ENCODE measurements at regions not wholly inside any gene's neighbourhood (a gene's known extent, or its start where the extent isn't known, plus 50 kb on each side); places are given as distances from the start of the nearest gene placed in this dataset.
"Not testable (repeated sequence)": the region's sequence is repeated elsewhere in the genome, so short reads cannot be mapped to it uniquely, and the experiment has no call there.

DNA sequence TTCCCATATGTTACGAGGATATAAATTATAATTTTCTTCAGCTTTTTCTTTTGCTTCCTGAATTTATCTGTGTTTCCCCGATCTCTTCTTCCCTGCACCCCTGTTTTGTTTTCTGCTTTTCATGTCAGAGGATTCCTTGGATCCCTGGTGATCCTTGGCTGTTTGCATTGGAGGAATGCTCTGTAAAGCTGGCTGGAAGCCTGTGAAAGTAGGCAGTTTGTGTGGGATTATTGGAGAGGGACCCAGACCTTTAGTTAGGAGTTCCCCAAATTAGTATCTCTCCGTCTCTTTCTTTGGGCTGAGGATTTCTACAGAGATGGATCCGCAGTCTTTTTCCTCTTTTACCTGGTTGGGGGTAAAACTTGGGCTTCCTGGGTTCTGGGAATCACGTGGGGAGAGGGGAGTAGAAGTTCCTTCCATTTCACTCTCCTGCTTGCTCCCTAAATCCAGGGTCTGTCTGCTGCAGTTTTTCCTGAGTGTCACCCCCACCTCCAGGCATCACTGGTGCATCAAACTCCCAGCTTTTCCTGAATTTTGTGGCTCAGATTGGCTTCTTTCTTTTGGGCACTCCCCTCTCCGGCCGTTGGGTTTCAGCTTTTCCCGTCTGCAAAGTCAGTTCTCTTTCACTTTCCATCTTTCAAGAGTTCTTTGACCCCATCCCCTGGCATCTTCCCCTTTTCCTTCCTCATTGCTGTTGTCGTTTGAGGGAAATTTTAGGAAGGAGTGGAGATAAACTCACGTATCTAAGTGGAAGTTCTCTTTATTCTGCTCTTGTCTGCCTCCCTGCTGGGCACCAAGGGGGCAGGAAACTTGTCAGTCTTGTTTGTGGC is 79.1 kb upstream of the ALX4 start:
- DNase-seq: no peak

DNA sequence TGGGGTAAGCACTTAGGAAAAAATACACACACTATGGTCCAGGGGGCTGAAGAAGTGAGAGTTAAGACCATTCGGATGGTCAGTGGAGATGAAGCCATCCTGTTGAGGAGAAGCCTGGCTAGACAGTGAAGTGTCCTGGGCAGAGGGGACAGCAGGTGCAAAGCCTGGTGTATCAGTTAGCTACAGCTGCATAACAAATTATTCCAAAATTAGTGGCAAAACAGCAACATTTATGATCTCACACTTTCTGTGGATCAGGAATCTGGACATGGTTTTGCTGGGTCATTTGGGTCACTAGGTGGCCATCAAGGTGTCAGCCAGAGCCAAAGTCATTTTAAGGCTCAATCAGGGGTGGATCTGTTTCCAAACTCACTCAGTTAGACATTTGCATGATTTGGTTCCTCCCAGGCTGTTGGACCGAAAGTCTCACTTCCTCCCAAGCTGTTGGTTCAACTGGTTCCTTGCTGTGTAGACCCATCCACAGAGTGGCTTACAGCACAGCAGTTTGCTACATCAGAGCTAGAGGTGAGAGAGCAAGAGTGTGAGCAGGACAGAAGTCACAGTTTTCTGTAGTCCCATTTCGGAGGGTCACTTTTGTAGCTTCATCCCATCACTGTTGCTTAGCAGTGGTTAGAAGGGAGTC is 80.1 kb upstream of the ALX4 start:
- DNase-seq: no peak

DNA sequence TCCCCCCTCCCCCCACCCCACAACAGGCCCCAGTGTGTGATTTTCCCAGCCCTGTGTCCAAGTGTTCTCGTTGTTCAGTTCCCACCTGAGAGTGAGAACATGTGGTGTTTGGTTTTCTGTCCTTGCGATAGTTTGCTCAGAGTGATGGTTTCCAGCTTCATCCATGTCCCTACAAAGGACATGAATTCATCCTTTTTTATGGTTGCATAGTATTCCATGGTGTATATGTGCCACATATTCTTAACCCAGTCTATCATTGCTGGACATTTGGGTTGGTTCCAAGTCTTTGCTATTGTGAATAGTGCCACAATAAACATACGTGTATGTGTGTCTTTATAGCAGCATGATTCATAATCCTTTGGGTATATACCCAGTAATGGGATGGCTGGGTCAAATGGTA is 81.1 kb upstream of the ALX4 start:
- DNase-seq: not testable (repeated sequence)

DNA sequence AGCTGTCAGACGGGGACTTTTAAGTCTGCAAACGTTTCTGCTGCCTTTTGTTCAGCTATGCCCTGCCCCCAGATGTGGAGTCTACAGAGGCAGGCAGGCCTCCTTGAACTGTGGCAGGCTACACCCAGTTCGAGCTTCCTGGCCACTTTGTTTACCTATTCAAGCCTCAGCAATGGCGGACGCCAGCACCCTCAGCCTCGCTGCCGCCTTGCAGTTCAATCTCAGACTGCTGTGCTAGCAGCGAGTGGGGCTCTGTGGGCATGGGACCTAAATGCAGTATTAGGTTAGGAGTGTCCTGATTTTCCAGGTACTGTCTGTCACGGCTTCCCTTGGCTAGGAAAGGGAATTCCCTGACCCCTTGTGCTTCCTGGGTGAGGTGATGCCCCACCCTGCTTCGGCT is 86.8 kb upstream of the ALX4 start:
- not testable (repeated sequence) for DNase-seq

DNA sequence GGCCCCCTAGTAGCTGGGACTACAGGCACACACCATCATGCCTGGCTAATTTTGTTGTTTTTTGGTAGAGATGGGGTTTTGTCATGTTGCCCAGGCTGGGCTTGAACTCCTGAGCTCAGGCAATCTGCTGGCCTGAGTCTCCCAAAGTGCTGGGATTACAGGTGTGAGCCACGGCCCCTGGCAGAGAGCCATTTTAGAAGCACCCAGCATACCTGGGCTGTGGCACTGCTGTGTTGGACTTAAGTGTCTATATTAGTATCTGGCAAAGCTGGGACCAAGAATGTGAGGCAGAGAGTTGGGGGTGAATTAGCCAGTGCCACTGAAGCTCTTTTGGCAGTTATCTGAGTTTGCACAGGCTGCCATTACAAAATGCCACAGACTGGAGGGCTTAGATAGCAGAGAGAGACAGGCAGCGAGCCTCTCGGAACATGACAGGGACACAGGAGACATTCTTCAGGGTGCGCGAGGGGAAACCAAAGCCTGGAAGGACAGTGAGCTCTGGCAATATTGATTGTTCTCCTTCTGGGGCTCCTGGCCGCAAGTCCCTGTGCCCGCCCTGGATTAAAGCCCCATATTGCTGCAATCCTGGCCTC is 87.7 kb upstream of the ALX4 start:
- no peak for DNase-seq

DNA sequence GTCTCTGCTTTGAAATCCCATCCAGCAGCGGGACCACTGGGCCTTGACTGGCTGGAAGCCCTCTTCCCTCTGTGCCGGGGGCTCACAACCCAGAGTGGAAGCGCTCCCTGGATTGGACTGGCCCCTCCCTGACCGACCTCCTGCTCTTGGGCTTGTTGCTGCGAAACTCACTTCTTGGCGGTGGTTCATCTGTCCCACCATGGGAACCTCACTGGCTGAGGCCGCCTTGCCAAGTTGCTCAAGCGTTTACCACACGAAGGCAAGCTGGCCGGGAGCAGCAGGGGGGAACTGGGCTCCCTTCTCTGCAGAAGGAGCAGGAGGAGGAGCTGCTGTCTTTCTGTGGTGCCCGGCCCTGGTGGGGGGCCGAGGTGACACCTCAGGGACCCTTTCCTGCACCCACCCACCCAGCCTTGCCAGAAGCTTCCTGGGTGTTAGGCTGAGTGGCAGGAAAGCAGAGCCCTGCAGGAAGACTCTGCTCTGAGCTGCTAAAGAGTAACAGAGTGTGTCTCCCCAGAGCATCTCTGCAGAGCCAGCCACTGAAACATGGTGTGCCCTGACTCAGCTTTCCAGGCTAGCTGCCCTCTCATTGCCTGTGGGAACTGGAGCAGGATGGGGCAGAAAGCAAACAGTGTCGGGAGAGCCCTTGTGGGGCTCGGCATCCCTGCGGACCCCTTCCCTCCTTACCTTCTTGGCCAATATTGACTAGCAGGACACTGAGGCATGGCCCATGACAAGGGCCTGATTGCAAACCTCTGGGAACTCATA is 88.5 kb upstream of the ALX4 start:
- DNase-seq: no peak

DNA sequence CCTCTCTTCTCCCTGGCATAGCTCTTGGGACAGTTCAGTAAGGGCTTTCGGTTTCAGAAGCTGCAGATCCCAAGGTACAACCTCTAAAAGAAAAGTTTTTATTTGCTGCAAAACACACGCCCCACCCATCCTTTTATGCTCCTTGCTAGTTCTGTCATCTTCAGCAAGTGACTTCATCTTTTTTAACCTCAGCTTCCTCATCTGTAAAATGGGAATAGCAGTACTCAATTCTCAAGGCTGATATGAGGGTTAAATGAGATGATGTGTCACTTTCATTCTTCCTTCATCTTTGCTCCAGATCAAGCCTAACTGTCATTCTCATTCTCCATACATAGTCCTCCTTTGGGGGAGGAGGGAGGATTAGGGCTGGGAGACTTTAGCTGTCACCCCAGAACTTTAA is 90.0 kb upstream of the ALX4 start:
- DNase-seq: no peak

DNA sequence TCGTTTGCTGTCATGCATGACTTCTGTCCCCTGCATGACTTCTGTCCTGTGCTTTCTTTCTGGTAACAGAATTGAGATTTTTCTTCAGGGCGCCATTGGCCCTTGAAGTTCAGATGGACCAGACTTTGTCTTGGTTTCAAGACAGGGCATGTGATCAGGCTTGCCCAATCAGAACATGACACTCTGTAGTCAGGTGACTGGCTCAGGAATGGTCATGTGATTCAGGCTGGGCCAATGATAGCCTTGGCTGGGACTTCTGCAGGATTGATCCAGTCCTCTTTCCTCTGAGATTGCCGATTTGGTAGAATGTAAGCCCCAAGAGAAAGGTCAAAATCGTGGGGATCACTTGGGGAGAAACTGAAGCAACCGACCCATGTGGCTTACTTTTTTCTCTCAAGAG is 90.5 kb upstream of the ALX4 start:
- no peak for DNase-seq

DNA sequence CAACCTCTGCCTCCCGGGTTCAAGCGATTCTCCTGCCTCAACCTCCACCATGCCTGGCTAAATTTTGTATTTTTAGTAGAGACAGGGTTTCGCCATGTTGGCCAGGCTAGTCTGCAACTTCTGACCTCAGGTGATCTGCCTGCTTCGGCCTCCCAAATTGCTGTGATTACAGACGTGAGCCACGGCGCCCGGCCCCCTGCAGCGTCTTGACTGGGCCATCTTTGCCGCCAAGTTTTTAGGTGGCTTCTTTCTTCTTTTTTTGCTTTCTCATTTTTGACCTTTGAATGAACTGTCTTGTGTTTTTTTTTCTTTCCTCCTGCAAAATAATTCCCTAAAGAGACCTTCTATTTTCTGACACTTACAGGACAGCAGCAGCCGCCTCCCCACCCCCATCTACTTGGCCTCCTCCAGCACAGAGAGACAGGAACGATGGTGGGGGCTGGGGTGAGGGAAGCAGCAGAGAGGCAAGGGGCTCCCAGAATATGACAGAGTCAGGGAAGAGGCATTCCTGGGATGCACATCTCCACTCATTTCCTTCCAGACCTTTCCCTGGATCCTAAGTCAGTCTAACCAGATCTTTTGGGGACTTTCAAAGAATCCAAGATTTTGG is 92.6 kb upstream of the ALX4 start:
- DNase-seq: no peak

DNA sequence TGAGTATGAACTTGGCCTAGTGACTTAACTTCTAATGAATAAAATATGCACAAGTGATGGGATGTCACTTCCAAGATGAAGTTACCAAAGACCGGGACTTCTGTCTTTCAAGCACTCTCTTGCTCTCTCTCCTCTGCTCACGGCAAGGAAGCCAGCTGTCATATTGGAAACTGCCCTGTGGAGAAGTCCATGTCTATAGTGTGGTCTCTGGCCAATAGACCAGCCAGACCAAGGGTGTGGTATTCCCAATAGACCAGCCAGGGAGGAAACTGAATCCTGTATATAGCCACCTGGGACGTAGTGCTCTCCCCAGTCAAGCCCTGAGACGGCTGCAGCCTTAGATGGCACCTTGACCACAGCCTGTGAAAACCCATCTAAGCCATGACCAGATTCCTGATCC is 93.2 kb upstream of the ALX4 start:
- no peak for DNase-seq

DNA sequence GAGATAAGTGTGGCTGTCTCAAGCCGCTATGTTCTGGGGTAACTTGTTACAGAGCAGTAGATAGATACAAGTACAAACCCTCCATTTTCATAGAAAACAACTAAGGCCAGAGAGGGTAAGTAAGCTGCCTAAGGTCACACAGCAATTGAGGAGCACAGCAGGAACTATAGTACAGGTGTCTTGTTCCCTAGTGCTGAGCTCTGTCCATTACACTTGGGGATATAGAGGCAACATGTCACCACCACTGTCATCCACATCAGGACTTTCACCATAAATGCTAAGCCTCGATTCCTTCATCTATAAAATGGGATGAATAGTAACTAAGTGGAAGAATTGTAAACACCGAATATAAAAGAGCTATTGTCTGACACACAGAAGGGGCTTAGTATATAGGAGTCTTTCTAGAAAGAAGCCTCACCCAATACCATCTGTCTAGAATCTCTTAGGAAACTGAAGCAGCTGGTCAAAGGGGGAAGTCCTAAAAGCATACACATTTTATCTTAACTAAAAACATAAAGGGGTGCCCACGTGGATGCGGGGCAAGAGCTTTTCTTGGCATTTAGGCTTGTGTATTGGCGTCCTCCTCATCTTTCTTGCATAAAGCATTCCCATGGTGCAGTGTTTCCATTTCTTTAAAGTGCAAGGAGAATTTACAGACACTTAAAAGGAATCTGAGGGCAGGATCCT is 93.8 kb upstream of the ALX4 start:
- no peak for DNase-seq

DNA sequence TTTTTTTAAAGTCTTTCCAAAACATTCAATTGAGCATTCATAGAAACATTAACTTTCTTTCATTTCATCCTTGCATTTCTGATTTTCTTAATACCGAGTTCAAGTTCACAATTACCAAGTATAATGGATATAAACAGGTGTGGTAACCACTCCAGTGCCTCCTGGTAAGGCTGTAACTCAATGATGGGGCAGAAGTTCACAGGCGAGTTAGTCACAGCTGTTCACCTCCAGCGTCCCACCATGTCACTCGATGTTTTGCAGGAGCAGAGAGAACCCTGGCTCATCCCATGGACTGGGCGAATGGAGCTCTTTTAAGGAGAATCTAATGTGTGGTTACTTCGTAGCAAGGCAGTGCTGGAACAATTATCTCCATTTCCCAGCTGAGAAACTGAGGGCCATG is 94.4 kb upstream of the ALX4 start:
- no peak for DNase-seq

DNA sequence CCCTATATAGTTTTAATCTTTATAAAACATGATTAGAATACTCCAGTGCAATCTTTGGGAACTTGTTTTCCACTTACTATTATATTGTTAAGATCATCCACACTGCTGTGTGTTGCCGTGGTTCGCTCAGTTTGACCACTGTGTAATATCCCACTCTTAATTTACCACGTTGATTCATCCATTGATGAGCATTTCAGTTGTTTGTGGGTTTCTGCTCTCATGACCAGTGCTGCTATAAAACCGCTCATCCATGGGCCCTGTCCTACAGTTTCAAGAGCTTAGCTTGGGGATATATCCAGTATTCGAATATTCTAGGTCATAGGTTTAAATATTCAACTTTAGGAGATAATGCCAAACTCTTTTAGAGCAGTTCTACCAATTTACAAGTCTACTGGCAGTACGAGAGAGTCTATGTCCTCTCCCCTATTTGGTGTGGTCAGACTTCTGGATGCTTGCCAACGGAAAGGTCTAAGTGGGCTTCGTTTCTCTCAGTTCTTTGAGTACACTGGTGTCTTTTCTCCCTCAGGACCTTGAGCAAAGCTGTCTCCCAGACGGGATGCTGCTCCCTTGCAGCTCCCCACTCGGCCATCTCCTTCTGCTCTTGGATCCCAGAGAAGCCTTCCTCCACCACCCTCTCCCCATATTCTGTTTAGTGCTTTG is 94.9 kb upstream of the ALX4 start:
- DNase-seq: no peak

DNA sequence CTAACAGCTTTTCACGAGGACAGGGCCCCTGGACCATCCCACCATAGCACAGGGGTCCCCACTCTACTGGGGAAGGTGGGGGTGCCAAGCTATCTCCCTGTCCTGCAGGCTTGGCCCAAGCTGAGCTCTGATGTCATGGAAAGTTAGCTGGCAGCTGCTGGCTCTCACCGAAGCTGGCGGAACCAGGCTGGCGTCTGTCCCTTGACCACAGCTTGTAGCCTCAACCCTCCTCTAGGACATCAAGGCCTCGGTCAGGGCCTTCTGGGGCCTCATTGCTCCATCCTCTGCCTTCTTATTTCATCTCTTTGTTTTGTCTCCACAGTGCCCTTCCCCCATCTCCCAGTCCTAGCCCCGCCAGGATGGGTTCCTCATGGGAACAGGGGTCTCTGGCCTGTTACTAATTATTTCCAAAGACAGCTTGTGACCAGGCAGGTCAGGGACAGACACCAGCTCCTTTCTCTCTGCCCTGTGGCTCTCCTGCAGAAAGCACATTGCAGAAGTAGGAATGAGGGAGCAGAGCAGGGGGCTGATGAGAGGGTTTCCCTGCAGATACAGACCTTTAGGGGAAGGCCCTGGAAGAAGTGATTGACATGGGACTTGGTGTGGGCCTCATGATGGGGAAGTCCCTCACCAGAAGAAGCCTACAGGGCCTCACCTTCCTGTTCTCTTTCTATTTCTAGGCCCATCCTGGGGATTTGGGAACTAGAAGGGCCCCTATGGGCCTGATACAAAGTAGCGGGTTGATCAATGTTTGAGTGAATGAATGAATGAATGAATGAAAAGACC is 97.5 kb upstream of the ALX4 start:
- no peak for DNase-seq

DNA sequence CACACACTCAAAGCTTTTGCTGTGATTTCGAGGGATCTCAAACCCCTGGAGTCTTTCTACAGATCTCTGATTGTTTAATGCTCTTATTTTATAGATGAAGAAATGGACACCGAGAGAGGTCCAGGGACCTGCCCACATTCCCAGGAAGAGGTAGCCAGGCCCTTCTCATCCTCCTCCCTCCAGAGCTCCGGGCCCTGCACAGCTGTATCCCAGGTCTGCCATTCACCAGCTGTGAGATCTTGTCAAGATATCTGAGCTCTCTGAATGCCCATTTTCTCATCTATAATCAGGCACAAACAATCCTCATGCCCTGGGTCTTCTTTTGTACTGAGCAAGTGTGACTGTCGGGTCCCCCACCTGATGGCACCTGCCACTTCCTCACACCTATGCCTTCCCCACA is 98.2 kb upstream of the ALX4 start:
- no peak for DNase-seq

DNA sequence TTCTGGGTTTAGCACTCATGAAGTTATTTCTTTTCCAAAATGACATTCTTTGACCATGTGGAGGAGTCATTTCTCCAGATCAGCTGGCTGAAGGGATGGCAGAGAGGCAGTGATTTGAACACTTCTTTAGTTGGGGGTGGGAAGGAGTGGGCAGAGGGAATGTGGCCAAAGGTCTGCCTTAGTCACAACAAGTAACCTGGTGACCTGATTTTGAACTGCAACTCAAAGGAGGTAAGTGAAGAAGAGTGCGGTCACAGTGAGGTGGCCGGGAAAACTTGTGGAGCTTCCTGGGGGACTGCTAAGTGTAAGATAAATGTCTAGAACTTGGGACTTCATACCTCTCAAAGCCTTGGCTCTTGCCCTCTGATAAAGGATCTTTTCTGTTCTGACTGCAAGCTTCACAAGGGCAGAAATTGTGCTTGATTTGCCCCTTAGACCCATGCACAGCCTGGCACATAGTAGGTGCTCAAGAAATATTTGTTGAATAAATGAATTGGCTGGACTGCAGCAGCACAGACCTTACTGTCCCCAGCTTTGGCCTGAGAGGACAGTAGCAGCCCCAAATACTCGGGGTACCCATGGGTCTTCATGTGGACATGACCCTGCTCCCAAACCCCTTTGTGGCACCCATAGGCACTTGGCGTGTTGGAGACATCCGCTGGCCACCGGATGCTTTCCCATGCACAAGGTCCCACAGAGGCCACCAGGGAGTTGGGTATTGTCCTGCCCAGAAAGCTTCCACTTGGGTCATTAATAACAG is 99.0 kb upstream of the ALX4 start:
- no peak for DNase-seq

DNA sequence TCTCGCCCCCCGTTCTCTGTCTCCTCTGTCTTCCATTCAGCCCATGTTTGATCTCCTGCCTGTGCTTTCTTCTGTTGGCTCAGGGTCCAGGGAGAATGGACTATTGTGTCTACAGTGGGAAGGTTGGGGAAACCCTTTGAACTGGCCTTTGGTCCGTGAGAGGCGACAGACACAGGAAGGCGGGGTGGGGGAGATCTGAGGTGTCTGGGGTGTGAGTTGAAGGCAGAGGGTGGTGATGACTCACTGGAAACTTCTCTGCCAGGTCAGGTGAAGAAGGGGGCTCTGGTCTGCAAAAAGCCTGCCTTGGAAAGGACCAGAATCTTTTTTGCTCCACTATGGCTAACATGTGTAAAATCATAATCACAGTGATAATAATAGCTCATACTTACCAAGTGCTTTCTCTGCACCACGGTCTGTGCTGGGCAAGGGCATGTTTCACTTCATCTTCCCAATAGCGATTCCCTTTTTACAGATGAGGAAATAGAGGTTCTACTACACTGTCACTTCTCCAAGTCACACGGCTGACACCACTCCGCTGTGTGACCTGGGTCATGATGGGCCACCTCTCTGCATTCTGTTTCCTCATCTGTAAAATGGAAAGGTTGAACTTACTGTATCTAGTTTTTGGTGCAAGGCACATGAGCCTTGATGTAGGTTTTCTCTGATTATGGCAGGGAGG is 99.8 kb upstream of the ALX4 start:
- DNase-seq: no peak

DNA sequence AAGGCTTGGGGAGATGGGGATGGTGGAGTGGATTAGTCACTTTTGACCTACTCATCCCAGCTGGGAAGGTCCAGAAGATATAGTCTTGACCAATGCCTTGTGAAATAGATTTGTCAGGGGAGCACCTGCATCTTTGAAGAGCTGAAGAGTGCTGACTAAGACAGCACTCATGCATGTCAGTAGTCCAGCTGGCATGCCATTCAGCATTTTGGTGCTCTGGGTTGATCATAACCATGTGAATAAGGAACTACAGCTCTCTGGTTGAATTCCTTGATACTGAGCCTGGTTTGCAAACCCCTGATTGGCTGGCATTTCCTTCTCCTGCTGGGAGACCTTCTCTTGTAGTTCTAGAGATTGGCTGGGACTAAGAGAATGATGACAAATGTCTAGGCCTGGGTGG is 106.8 kb upstream of the ALX4 start:
- no peak for DNase-seq

DNA sequence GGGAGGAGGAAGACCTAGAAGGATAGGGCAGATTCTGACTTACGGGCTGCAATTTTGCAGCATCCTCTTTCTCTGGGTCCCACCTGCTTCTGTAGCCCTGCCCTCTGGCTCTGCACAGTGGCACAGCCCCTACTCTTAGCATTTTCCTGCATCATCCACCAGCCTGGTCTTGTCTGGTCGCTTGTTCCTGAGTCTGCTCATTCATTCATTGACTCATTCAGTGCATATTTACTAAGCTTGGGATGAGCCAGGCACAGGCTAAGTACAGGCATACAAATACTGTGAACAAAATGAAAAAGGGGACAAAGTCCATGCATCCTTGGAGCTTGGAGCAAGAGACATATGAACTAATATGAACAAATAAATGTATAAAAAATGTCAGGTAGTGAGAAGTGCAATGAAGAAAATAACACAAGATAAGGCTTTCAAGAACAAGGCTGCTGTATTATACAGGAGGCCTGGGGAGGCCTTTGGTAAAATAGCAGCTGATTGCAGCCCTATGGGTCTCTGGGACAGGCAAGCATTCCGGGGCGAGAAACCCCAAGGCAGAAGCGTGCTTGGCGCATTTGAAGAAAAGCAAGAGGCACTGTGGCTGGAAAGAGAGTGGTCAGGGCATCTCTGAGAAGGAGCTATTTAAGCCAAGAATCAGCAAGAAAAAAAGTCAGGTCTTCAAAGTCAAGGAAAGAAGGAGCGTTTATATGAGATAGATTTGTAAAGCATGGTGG is 108.0 kb upstream of the ALX4 start:
- no peak for DNase-seq
